ENCODE measurements at regions not wholly inside any gene's neighbourhood (a gene's known extent, or its start where the extent isn't known, plus 50 kb on each side); places are given as distances from the start of the nearest gene placed in this dataset.
"Not testable (repeated sequence)": the region's sequence is repeated elsewhere in the genome, so short reads cannot be mapped to it uniquely, and the experiment has no call there.

GRCh38 chr9:104195142-104195541 is 101.0 kb downstream of the SMC2 start:
- FAIRE-seq = not testable (repeated sequence)

GRCh38 chr9:104200456-104200994 is 106.4 kb downstream of the SMC2 start:
- FAIRE-seq = no peak

GRCh38 chr9:104206766-104207165 is 112.7 kb downstream of the SMC2 start:
- no peak for FAIRE-seq

- no peak for FAIRE-seq
Observed at GRCh38 chr9:104209387-104209786, 115.3 kb downstream of the SMC2 start.

GRCh38 chr9:104227108-104227507 is 133.0 kb downstream of the SMC2 start:
- no peak for FAIRE-seq

GRCh38 chr9:104232781-104233341 is 138.8 kb downstream of the SMC2 start:
- no peak for FAIRE-seq

GRCh38 chr9:104233366-104233765 is 139.3 kb downstream of the SMC2 start:
- FAIRE-seq = no peak

- not testable (repeated sequence) for FAIRE-seq
Observed at GRCh38 chr9:104234632-104235337, 140.7 kb downstream of the SMC2 start.

GRCh38 chr9:104235347-104236120 is 141.4 kb downstream of the SMC2 start:
- FAIRE-seq = not testable (repeated sequence)

- FAIRE-seq = no peak
Observed at GRCh38 chr9:104238668-104239067, 144.6 kb downstream of the SMC2 start.

- FAIRE-seq = no peak
Observed at GRCh38 chr9:104240890-104241289, 146.8 kb downstream of the SMC2 start.

- no peak for FAIRE-seq
Observed at GRCh38 chr9:104245925-104246324, 151.8 kb downstream of the SMC2 start.

- no peak for FAIRE-seq
Observed at GRCh38 chr9:104247899-104248460, 153.9 kb downstream of the SMC2 start.

GRCh38 chr9:104256031-104256695 is 162.1 kb downstream of the SMC2 start:
- no peak for FAIRE-seq

- FAIRE-seq = no peak
Observed at GRCh38 chr9:104256696-104257062, 162.6 kb downstream of the SMC2 start.

- FAIRE-seq = no peak
Observed at GRCh38 chr9:104258296-104259011, 164.3 kb downstream of the SMC2 start.

GRCh38 chr9:104260004-104260403 is 165.9 kb downstream of the SMC2 start:
- no peak for FAIRE-seq

- no peak for FAIRE-seq
Observed at GRCh38 chr9:104263942-104264341, 169.8 kb downstream of the SMC2 start.

GRCh38 chr9:104264431-104264830 is 170.3 kb downstream of the SMC2 start:
- FAIRE-seq = no peak

GRCh38 chr9:104269374-104269773 is 175.3 kb downstream of the SMC2 start:
- FAIRE-seq = no peak

- FAIRE-seq = no peak
Observed at GRCh38 chr9:104269996-104270963, 176.2 kb downstream of the SMC2 start.

Measured in G401.6 (cell line).